Ureter (tissue), 1 donor: ENCODE measurements at regions not wholly inside any gene's neighbourhood (a gene's known extent, or its start where the extent isn't known, plus 50 kb on each side); places are given as distances from the start of the nearest gene placed in this dataset.
"Not testable (repeated sequence)": the region's sequence is repeated elsewhere in the genome, so short reads cannot be mapped to it uniquely, and the experiment has no call there.

Experiments
- DNase-seq: peaks from one replicate; pipeline ENCODE4 v3.0.0-alpha.2; 2020; ENCODE audit warnings: low spot score
- donor health status: DM: yes; HTN: yes; CAD: no.

- no peak for DNase-seq
These were observed 344.4 kb upstream of the SLC39A10 start for GRCh38 chr2:195312662-195313061.

- no peak for DNase-seq
These were observed 348.9 kb upstream of the SLC39A10 start for GRCh38 chr2:195308163-195308562.

- DNase-seq, result no peak
These were observed 349.3 kb upstream of the SLC39A10 start for GRCh38 chr2:195307751-195308150.

GRCh38 chr2:195304310-195304709 lies 352.7 kb upstream of the SLC39A10 start:
- DNase-seq, result no peak

DNA sequence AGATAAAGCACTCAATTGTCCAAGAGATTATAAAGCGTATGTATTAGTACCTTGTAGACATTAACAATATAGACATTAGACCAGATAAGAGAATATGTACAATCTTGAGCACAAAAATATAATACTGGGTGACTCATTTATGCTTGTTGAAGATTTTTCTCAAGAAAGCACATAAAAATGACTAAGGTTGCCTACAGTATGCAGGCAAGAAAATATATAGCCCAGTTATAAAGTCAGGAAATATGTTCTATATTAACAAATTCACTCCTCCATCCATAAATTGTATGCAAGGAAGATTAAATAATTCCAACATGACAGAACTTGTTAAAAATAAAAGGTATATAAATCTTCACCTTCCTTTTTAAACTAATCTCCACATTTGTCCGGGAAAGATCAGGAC lies 356.4 kb upstream of the SLC39A10 start:
- no peak for DNase-seq

DNA sequence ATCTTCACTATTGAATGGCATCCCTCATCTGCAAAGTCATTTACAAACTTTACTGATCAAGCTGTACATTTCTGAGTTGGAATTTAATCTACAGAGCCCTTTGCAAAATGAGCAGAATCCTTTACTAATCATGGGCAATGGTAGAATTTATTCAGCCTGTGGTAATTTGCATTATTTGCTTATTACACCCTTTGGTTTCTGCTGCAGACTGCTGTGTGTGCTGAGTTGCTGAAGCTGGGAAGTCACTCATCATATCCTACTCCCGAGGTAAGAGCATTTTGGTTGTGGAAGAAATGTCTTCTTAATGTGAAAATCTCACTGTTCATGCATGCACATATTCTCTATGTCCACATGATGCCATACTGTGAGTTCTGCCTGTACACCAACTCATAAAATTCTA lies 357.4 kb upstream of the SLC39A10 start:
- no peak for DNase-seq

- DNase-seq, result no peak
These were observed 360.5 kb upstream of the SLC39A10 start for GRCh38 chr2:195296490-195296889.

DNA sequence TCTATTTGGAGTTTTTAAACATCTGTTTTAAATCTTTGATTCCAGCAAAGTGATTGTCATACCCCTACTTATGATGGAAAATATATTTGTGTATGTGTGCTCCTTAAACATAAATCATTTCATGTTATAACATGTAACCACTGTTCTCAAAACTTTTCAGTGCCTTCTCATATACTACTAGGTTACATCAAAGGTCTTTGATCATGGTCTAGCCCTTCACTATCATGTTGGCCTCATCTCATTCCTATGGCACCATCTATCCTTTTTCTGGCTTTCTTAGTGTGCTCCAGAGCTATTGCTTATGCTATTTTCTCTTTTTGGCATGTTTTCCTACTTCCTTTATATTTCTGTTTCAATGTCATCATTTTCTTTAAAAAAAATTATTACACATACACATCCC lies 367.9 kb upstream of the SLC39A10 start:
- DNase-seq, result no peak

GRCh38 chr2:195279840-195280427 lies 377.1 kb upstream of the SLC39A10 start:
- DNase-seq, result no peak

- DNase-seq, result no peak
These were observed 386.5 kb upstream of the SLC39A10 start for GRCh38 chr2:195270466-195271039.

DNA sequence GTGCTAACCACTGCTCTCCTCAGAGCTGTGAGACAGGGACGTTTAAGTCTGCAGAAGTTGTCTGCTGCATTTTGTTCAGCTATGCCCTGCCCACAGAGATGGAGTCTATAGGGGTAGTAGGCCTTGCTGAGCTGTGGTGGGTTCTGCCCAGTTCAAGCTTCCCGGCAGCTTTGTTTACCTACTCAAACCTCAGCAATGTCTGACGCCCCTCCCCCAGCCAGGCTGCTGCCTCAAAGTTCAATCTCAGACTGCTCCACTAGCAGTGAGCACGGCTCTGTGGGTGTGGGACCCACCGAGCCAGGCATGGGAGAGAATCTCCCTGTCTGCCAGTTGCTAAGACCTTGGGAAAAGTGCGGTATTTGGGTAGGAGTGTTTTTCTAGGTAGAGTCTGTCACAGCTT lies 387.8 kb upstream of the SLC39A10 start:
- no peak for DNase-seq

- DNase-seq, result no peak
These were observed 399.0 kb upstream of the SLC39A10 start for GRCh38 chr2:195257979-195258378.

- no peak for DNase-seq
These were observed 405.0 kb upstream of the SLC39A10 start for GRCh38 chr2:195252018-195252417.

- DNase-seq, result no peak
These were observed 405.8 kb upstream of the SLC39A10 start for GRCh38 chr2:195251214-195251613.

DNA sequence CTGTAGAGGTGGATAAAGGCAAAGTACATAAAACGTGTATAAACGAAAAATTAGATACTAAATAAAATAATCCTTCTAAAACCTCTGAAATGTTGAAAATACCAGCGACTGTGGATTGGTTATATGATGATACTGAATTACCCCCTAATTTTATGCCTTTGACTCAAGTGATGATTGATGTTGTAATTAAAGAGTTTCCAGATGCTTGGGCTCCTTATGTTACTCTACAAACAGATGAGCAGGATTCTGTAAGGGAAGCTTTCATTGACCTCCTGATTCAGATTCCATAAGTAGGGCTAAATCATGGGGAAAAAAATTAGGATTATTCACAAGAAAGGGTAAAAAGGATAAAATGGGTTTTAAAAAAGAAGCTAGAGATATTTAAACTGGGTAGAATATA lies 418.2 kb upstream of the SLC39A10 start:
- no peak for DNase-seq

- DNase-seq, result no peak
These were observed 418.6 kb upstream of the SLC39A10 start for GRCh38 chr2:195238379-195238778.

- DNase-seq, result not testable (repeated sequence)
These were observed 428.5 kb upstream of the SLC39A10 start for GRCh38 chr2:195228547-195228946.

- no peak for DNase-seq
These were observed 443.0 kb upstream of the SLC39A10 start for GRCh38 chr2:195214072-195214471.

DNA sequence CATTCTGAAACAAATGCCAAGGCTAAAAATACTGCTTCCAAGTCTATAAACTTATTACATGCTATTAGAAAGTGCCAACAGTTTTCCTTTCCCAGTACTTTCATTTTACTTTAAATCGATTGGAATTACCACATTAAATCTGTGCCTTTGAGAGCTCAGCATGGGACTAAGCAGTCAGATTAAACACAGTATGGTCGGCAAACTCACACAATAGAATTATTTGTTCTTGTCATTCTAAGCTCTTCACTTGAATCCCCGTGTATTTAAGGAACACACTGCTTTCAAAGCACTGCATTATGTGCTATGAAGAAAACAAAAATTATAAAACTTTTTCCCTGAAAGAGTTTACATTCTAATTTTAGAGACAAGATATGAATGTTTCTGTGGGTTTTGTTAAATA lies 444.4 kb upstream of the SLC39A10 start:
- DNase-seq, result no peak

DNA sequence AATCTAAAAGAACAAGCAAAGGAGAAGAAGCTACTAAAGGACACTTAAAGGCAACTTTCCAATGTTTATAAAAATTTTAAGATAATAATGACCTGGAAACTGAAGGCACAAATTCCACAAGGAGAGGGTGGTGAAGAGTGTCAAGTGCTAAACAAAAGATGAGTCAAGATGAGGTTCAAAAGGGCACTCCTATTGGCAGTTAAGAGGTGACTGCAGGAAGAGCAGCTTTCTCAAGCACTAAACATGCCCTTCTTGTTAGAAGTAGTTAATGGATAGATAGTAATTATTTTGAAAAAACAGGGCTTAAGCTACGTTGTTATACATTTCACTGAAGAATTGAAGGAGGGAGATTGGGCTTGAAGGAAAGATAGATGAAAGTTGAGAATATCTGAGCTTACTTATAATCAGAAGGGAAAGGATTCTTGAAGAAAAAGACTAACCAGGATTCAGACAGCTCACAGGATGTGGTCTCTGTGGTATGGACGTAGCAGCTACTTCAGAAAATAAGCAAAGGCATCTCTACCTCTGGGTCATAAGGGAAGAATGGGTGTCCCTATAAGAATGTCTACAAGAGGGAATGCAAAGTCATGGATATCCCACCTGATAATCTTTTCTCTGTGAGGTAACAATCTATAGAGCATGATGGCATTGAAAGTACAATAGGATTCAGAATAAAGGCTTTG lies 454.7 kb upstream of the SLC39A10 start:
- no peak for DNase-seq

DNA sequence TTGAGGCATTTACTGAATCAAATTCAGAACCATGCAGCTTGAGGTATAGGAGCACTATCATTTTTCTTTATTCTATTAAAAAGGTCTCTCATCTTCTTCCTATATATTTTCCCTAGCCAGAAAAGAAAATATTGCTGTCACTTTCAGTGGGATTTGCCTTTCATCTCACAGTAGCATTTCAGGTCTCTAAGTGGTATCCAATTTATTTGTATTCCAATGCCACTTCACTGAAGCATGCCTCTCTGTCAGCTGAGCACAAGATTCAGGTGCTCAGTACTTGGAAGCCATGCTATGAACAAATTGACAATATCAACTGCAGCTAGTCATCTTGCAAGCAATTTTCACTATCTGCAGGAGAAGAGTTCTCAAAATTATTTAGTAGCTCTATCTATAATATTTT lies 457.2 kb upstream of the SLC39A10 start:
- DNase-seq, result no peak

GRCh38 chr2:195181059-195181705 lies 475.8 kb upstream of the SLC39A10 start:
- DNase-seq, result no peak

- DNase-seq, result no peak
These were observed 488.7 kb upstream of the SLC39A10 start for GRCh38 chr2:195168369-195168768.
